ENCODE measurements at regions not wholly inside any gene's neighbourhood (a gene's known extent, or its start where the extent isn't known, plus 50 kb on each side); places are given as distances from the start of the nearest gene placed in this dataset.

GRCh38 chr5:66329078-66329477, 185.0 kb downstream of the SREK1 start:
- TF ChIP-seq CTCF (IDR thresholded peaks at IDR 0.05) (no peak), POLR2A (IDR thresholded peaks at IDR 0.05) (no peak), EP300 (IDR thresholded peaks at IDR 0.05; ENCODE audit: low read depth) (no peak), POLR2AphosphoS5 (IDR thresholded peaks at IDR 0.05) (no peak)
